ENCODE measurements at regions not wholly inside any gene's neighbourhood (a gene's known extent, or its start where the extent isn't known, plus 50 kb on each side); places are given as distances from the start of the nearest gene placed in this dataset.

GRCh38 chr1:234529950-234530237, 50.9 kb upstream of the TARBP1 start:
- 86 to 90% methylated on average over 2 of the region's 2 CpGs for WGBS, 2 donors
- Histone ChIP-seq H3K4me1 (ENCODE audit: control insufficient read depth in 2 of 2, insufficient read depth in 2 of 2, low read length in 1 of 2) (peaks cover 10 to 13% of the 10 kb centered on the region in 2 donors), H3K36me3 (ENCODE audit: control insufficient read depth in 2 of 2, insufficient read depth in 2 of 2, low read length in 1 of 2) (no peaks in the 10 kb centered on the region), H3K27ac (ENCODE audit: low read depth in 2 of 2, low read length in 1 of 2) (peak overlapping the region; percentile 33 to 37), H3K27me3 (ENCODE audit: control insufficient read depth in 1 of 2, insufficient read depth in 2 of 2, low read length in 2 of 2) (no peaks in the 10 kb centered on the region), H3K4me3 (ENCODE audit: low read depth in 1 of 2, low read length in 2 of 2) (no peak overlapping the region), H3K9me3 (ENCODE audit: control insufficient read depth in 2 of 2, insufficient read depth in 1 of 2, low read depth in 1 of 2, low read length in 1 of 2) (no peaks in the 10 kb centered on the region)

GRCh38 chr1:234529095-234529949, 50.3 kb upstream of the TARBP1 start:
- Histone ChIP-seq H3K36me3 (ENCODE audit: control insufficient read depth in 2 of 2, insufficient read depth in 2 of 2, low read length in 1 of 2) (no peaks in the 10 kb centered on the region), H3K27ac (ENCODE audit: low read depth in 2 of 2, low read length in 1 of 2) (peak overlapping the region; percentile 37 to 55), H3K27me3 (ENCODE audit: control insufficient read depth in 1 of 2, insufficient read depth in 2 of 2, low read length in 2 of 2) (no peaks in the 10 kb centered on the region), H3K4me3 (ENCODE audit: low read depth in 1 of 2, low read length in 2 of 2) (no peak overlapping the region), H3K9me3 (ENCODE audit: control insufficient read depth in 2 of 2, insufficient read depth in 1 of 2, low read depth in 1 of 2, low read length in 1 of 2) (no peaks in the 10 kb centered on the region), H3K4me1 (ENCODE audit: control insufficient read depth in 2 of 2, insufficient read depth in 2 of 2, low read length in 1 of 2) (peaks cover 10 to 13% of the 10 kb centered on the region in 2 donors)
- 81 to 89% methylated on average over 8 of the region's 8 CpGs for WGBS, 2 donors
